Right lung (tissue), 2 donors: ENCODE measurements at regions not wholly inside any gene's neighbourhood (a gene's known extent, or its start where the extent isn't known, plus 50 kb on each side); places are given as distances from the start of the nearest gene placed in this dataset.

ENCODE experiments used
- DNase-seq, 2 donors: peaks; one replicate each; pipeline ENCODE4 v3.0.0-alpha.2; 2013

DNA sequence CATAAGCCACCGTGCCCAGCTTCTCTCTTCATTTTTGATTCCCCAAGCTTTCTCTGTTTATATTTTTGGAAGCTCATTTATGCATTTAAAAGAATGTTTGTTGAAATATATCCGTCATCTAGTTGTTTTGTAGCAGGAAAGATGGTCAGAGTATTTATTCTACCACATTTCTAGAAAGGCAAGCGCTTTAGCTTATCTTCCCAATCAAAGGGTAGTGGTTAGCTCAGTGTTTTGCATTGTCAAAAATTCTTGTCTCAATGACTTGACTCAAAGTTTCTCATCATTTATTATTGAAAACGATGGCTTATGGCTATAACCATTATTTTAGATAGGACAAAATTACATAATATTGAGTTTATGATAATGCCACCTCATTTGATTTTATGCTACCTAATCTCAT, 116.1 kb upstream of the ZP4 start:
- DNase-seq: no peak

DNA sequence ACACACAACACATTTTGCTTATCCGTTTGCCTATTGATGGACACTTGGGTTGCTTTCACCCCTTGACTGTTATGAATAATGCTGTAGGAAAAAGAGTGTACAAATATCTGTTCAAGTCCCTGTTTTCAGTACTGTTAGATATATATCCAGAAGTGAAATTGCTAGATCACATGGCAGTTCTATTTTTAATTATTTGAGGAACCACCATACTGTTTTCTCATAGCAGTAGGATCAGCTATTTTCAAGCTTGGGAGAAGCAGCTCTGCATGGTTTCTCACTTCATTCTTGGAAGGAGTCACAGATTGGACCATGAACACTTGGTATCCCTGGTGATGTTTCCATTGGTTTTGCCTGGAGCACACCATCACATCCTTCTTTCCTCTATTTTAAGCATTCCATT, 114.4 kb upstream of the ZP4 start:
- no peak for DNase-seq

DNA sequence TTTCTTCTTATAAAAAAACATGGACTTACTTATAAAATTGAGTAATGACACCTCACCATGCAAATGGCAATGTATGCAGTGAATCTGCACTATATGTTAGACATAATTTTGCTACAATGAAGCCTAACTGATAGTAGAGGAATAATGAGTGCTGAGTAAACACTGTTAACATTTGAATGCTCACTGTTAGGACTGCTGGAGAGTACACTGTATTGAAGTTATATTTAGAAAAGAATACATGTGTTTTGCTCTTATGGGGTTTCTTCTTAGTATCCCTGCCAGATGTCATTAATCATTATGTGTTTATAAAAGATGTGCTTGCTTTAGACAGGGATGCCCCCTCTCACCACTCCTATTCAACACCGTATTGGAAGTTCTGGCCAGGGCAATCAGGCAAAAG, 111.1 kb upstream of the ZP4 start:
- no peak for DNase-seq

DNA sequence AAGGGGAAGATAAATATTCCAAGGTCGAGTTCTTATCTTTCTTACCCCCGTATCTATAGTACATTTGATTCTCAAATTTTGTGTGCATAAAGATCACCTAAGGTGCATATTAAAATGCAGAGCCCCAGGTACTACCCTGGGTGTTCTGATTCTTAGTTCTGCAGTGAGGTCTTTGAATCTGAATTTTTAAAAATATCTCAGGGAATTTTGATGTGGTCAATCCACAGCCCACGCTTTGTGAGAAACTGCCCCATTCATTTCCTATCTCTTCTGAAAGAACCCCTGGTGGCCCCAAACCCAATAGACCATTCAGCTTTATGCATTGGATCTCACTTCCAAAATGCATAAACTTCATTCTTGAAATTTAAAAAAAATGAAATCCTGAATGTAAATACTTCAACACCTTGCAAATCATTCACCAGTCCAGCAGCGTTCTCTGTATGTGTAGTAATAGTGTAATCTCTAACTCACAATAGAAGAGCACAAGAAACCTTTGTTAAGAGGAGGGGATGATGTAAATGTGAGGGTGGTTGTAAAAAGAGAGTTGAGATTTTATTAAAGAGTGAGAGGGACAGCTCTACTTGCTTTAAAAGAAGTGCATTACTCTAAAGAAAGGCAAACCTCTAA, 108.8 kb upstream of the ZP4 start:
- DNase-seq: no peak

DNA sequence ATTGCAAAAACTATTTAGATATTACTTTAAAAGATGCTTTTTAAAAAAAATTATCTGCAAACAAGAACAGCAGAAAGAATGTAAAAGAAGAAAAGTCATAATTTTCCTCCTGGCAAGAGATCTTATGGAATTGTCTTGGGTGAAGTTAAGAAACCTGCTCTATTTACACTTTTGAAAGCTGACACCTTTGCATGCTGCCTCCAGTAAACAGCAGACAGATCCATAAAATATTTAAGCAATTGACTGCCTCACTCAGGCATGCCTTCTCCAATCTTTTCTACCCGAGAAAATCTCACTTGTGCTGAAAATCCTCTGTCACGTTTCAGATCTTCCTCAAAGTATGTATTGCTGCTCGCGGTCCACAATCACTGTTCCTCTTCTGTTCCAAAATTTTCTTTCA, 107.9 kb upstream of the ZP4 start:
- no peak for DNase-seq

DNA sequence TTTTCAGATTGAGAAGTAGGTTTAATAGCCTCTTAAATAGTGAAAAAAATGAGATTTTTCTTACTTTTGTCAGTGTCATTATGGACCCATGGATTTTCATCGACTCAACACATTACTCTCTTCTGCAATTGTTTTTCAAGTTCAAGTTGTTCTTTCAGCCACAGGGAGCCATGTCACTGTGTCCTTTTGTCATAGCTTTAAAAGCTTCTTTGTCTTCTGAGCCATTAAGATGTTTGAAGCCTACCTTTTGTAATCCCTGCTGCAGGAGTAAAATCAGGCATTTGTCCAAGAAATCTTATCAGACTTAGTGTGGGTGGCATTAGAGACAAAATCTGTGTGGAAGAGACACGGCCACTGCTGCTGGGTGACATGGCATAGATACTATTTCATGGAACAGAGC, 92.8 kb upstream of the ZP4 start:
- no peak for DNase-seq

DNA sequence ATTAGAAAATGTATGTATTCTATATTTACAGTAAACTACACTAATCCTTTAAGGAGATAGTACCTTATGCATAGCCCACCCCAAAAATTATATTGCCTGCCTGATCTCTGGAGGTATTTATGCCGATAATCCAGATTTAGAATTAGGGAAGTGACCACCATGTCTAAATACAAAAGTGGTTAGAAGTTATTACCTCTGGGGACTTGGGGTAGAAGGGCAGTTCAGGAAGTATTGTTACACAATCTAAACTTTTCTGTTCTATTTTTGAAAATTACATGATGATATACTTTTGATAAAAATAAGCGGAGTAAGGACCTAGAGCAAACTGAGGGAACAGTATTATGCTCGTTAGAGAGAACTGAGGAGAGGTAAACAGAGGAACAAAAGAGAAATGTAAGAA, 90.5 kb upstream of the ZP4 start:
- no peak for DNase-seq

DNA sequence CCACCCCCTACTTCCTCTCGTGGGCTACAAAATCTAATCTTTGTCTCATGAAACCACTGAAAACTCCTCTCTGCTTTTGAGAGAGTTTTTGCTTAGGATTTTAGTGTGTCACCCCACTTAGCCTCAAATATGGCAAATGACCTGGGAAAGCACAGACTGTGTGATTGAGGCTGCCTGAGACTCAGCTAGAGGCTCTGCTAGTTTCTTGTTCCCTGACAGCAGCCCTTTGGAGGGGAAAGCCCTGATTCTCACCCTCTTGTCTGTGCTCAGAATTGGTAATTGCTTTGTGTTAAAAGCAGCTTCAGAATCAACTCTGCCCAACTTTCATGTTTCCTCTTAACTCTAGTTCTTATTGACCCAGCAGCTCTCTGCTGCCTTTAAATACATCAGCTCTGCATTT, 85.6 kb upstream of the ZP4 start:
- no peak for DNase-seq

DNA sequence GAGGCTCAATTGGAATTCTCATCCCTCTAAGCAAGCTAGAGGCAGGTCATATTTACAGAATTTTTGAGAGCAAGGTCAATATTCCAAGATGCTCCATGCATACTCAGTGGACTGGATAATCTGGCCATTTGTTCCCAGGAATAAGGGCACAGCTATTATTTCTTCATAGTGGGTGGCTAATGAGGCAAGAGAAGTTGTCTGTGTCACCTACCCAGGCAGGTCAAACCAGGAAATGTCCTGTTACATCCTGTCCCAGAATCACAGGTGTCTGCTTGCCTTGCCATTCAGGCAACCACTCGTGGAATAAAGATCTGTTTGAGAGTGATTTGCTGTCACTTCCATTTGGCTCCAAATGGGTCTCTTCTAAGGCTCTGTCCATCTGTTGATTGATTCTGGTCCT, 85.2 kb upstream of the ZP4 start:
- DNase-seq: no peak

DNA sequence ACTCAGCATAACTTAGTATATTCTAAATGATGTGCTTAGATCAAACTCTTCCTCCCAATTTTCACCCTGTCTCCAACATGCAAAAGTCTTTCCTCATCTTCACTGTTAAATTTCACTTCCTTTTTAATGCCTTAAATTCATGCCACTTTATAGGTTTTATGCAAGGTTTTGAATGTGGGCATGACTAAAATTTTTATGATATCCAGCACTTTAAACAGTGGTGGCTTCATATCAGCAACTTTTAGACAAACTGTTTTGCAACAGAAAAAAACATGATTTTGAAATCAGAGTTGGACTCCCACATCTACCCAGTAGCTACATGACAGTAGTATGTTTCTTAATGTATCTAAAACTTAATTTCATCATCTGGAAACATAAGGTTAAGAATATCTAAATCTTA, 84.7 kb upstream of the ZP4 start:
- no peak for DNase-seq

DNA sequence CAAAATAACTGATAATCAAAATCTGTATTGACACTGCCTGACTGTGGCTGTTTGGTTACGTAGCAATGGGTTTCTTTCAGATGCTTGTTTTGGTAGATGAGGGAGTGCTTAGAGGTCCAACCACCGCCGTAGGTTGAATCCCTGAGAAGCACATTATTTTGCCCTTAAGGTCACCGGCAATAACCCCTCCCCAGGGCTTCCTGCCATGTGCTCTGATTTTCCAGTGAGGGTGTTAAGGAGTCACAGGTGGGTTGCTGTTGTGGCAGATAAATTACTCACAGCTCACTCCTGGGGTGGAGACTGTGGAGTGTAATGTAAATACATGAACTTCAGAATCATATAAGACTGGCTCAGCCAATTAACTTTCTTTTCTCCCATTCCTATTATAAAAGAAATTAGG, 81.5 kb upstream of the ZP4 start:
- no peak for DNase-seq

DNA sequence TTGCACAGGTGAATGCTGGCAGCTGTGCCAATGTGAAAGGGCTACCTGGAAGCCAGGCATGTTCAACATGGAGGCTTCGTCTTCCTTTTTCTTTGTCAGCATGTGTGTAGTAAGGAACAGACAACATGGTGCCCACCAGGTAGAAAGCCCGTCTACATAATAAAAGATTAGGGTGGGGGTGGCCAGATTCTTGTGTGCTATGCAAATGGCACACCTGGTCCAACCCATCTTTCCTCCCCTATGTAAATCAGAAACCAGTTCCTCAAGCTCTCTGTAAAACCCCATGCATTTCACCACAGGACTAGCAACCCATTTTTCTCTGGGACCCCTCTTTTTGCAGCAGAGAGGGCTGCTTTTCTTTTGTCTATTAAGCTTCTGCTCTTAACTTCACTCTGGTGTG, 72.3 kb upstream of the ZP4 start:
- DNase-seq: no peak

DNA sequence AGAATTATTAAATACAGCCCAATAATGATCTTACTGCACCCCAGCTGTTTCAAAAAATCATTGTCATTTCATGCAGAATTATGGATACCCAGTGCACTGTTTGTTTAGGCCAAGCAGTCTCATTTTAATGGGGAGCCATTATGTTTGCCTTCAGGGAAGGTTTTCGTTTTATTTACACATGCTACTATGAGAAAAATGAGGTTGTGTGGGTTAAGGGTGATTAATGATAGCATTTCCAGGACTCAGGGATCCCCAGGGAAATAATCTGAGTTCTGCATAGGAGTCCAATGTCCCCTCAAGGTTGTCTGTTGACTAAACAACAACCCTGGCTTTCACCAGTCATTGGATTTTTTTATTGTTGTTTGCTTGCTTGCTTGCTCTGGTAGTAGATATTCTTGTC, 71.0 kb upstream of the ZP4 start:
- no peak for DNase-seq

DNA sequence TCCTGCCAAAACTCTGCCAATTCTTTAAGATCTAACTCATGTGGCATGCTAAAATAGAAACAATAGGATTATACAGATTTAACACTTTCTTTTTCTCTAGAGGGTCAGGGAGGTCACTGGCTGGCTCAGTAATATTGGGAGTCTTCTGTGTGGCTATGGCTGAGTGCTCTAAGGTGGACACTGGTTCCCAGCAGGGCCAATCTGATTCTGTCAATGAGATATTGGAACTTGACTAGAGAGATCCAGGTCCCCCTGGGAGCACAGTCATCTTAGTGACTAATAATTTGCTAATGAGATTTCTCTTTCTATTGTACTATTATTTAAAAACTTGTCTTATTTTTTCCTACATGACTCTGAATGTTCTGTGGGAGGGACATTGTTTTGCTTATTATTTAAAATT, 69.1 kb upstream of the ZP4 start:
- no peak for DNase-seq

DNA sequence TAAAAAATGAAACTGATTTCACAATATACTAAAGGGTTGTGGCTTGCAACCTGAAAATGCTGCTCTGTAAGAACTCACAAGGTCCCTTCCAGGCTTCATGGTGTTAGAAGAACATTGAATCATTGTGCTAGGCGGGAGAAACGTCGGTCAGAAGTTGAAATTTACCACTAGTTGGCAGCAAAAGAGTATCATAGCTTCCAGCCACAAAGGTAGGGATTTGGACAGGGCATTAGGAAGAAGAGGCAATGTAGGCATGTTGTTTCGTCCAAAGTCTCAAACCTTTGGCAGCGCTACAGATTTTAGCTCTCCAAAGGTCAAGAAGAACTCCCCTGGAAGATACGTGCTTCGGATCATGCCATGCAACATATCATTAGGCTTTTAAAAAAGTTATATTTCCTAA, 62.5 kb upstream of the ZP4 start:
- no peak for DNase-seq
